Medulla oblongata (tissue), 1 donor: ENCODE measurements at regions not wholly inside any gene's neighbourhood (a gene's known extent, or its start where the extent isn't known, plus 50 kb on each side); places are given as distances from the start of the nearest gene placed in this dataset.
"Not testable (repeated sequence)": the region's sequence is repeated elsewhere in the genome, so short reads cannot be mapped to it uniquely, and the experiment has no call there.

Experiments used
- DNase-seq: peaks from one replicate; pipeline ENCODE4 v3.0.0-alpha.2; 2015; ENCODE audit errors: extremely low spot score

DNA sequence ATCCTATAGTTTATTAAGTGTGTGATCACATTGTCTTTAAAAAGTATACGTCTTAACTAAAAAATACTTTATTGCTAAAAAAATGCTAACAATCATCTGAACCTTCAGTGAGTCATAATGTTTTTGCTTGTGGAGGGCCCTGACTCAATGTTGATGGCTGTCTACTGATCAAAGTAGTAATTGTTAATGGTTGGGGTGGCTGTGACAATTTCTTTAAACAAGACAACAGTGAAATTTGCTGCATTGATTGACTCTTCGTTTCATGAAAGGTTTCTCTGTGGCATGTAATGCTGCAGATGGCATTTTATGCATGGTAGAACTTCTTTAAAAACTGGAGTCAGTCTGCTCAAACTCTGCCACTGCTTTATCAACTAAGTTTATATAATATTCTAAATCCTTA lies 101.4 kb upstream of the IL15 start:
- no peak for DNase-seq

DNA sequence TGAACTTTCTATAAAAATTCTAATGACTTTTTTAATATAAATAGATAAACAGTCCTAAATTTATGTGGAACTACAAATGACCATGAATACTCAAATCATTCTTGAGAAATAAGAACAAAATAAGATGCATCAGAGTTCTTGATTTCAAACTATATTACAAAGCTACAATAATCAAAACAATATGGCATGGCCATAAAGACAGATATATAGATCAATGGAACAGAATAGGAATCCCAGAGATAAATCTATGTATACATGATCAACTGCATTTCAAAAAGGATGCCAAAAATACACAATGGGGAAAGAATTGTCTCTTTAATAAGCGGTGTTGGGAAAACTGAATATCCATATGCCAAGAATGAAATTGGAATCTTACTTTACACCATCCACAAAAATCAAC lies 98.4 kb upstream of the IL15 start:
- DNase-seq, result no peak

DNA sequence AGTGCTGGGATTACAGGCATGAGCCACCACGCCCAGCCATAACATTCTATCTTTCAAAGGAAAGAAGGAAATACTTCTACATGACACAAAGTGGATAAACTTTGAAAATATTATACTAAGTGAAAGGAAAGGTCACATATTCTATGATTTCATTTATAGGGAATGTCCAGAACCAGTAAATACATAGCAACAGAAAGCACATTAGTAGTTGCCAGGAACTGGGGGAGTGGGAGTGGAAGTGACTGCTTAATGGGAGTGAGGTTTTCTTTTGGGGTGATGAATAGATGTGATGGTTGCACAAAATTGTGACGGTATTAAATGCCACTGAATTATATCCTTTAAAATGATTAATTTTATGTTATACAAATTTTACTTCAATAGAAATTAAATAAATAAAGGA lies 95.7 kb upstream of the IL15 start:
- no peak for DNase-seq

DNA sequence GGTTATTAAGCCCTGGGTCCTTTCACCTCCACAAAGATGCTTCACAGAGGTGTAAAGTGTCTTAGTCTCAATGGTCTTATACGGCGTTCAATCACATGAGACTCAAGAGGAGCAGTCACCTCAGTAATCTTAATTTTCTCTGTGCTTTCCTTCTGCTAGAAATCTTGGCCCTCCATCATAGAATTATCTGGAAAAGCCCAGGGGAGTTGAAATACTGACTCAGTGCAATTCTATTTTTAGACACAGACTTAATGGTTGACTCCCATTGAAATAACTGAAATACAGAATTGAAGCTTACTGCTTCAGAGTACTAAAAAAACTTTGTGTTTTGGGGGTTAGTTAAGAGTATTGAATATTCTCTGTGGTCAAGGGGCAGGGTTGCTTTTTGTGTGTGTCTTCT lies 94.5 kb upstream of the IL15 start:
- no peak for DNase-seq

DNA sequence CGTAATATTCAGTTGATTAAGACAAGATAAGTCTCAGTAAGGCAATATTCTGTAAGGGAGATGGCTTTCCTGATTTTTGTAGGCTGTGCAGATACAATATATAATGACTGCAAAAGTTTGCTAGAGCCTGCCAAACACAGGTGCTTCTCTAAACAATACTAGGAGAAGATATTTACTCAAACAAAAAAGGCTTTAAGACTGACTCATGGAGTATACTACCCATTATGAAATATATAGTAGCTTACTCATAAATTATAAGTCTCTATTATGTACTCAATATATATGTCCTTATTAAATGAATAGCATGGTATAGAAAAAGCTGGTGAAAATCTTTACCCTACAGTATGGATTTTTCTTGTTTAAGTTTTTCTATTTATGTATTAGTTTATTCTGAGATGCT lies 93.2 kb upstream of the IL15 start:
- no peak for DNase-seq

DNA sequence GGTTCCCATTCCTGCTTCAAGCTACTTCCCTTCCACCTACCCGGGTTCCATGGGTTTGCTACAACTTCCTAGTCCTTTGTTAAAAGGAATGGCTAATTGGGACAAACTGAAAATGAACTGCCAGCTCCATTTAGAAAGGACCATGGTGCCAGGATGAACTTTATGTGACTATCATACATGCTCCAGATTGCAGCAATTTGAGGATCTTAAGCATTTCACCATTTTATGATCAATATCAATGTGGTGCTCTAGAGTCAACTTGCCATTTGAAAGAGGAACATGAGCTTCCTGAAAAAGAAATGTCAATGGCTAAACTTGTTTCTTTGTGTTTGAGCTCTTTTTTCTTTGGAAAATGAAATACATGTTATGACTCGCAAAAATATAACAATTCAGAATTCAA lies 92.7 kb upstream of the IL15 start:
- no peak for DNase-seq

DNA sequence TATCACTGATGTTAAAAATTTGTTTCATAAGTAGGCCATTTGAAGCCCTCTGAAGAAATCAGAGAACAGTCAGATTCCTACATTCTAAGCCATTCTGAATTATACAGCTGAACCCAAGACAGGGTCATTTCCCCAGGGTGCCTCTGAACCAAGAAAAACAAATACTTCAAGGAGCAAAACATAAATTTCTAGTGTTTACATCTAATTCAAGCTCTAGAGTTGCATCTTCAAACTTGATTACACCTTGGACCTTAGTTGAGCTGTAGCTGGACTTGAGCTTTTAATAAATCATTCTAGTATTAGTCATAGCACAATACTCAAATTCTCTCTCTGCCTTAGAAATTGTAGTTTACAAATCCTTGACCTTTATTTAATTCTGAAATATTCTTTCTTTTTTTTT lies 87.6 kb upstream of the IL15 start:
- no peak for DNase-seq

DNA sequence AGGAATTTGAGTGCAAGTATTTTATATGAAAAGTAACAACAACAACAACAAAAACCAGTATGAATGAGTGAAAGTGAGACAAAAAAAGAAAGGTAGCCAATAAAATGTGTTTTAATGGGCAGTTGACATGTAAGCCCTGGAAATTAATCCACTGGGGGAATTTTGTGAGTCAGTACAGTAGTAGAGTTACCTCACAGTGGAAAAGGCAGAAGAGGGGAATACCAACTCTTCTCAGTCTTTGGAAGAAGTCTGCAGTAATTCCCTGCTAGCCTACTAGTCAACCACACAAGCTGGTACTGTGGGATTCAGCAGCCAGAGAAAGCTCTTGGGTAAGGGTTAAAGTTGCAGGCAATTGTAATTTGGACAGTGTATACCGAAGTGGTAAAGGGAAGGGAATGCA lies 76.3 kb upstream of the IL15 start:
- no peak for DNase-seq

DNA sequence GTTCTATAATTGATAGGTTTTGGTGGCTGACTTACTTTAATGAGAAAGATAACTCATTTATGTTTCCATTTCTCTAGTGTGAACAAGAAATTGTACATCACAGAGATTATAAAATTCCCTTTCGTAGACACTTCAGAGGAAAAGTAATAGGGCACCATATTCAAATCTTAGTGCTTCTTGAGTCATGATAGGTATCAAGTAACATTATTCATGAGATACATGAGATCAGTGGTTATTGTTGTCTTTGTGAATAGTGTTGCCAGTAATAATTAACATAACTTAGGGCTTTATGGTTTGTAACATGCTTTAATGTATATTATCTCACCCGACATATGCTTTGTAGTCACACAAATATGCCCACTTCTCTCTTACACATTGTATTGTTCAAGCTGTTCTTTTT lies 73.7 kb upstream of the IL15 start:
- DNase-seq, result no peak

DNA sequence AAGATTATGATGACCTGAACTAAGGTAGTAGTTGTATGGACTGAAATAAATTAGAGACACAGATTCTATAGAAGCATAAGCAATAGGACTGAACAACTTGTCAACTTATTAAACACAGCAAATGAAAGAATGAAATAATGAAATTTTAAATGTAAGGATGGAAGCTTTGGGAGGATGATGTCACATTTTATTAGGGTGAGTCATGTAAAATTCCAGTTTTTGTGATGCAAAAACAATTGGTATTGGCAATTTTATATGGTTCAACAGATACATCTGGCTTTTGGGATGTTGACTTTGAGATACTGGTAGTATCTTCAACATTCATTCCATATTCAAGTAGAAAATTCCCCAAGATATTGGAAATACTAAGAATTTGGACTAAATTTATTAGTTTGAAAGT lies 72.7 kb upstream of the IL15 start:
- DNase-seq, result no peak

DNA sequence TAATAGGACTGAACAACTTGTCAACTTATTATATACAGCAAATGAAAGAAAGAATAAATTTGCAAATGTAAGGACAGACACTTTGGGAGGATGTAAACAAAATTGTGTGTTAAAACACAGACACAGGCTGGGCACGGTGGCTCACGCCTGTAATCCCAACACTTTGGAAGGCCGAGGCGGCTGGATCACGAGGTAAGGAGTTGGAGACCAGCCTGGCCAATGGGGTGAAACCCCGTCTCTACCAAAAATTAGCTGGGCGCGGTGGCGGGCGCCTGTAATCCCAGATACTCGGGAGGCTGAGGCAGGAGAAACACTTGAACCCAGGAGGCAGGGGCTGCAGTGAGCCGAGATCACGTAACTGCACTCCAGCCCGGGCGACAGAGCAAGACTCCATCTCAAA lies 71.4 kb upstream of the IL15 start:
- not testable (repeated sequence) for DNase-seq

DNA sequence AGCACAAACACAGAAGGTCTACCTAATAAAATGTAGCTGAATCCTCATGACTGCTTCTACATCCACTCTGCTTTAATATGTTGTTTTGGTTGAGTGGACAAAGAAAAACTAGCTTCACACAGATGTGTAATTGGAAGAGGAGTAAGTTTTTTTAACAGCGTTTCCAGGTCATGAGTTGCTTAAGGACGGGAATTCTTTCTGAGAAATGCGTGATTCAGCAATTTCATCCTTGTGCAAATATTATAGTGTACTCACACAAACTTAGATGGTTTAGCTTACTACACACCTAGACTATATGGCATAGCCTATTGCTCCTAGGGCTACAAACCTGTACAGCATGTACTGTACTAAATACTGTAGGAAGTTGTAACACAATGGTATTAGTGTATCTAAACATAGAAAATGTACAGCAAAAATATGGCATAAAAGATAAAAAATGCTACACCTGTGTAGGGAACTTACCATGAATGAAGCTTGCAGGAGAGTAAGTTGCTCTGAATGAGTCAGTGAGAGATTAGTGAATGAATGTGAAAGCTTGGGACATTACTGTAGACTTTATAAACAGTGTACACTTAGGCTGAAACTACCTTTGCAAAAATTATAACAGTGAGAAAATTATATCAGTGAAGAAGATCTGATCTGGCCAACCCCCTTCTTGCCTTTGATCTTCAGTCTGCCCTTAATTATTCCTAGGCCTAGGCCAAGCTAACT lies 70.8 kb upstream of the IL15 start:
- DNase-seq, result no peak

DNA sequence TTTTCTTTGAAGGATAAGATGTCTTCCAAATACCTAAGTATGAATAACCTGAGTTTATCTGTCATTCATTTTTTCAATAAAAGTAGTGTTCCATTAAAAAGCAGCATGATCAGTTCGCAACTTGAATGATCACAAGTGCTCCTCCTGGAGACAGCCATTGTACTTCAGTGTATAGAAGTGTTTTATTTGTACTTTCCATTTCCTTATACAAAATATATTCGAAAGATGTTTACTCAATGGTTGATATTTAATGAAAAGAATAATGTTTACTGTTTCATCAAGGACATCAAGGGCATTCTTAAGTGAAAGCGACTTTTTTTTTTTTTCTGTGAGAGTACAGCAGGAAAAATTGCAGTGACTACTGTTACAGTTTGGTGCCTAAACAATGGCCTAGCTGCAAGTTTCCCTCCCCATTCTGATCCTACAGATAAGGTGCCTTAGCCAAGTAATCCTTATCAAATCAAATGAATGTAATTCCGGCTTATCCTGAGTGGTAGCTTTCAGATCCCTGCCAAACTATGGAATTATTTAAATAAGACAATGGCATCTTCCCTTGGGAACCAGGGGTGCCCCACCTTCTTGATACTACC lies 69.0 kb upstream of the IL15 start:
- DNase-seq, result no peak

DNA sequence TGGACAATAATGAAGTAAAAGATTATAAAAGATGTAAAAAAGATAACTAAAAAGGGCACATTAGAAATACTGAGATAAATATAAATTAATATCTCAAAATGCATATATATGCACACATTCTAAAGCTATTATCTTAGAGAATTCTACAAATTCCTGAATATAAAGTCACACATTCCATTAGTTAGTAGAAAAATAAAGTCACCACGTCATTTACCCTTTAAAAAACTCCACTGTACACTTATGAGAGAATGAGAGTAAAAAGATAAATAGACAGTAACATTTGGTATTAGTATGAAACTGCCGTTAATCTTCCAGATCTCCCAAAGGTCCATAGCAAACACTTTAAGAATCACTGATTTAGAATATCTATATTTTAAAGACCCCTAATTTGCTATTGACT lies 67.2 kb upstream of the IL15 start:
- DNase-seq, result no peak

DNA sequence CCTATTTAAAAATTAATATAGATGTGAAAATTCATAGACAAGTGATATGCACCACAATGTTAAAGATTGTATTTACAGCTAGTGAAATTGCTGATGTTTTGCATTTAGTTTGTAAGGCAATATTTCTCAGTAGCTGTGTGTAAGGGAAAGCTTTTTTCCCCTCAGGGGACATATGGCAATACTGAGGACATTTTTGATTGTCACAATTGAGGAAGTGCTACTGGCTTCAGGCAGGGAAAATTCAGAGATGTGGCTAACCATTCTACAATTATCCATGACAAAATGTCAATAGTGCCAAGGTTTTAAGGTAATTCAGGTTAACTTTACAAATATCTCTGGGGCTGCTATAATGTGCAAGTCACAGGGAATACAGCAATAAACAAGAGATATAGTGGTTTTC lies 66.1 kb upstream of the IL15 start:
- no peak for DNase-seq

DNA sequence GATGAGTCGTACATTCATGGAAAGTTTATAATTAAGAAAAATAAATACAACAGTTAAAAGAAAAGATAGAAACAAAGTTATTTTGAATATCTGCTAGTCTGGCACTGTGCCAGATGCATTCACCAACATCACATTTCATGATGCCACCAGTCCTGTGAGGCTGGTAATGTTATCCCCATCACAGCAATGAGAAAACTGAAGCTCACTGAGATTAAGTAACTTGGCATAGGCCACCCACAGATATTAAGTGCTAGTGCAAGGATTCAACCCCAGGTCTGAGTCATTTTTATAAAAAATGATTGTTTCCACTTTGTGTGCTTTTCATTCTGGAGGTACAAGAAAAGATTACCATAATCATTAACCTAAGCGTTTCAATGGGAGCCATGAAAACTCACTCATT lies 65.0 kb upstream of the IL15 start:
- no peak for DNase-seq

DNA sequence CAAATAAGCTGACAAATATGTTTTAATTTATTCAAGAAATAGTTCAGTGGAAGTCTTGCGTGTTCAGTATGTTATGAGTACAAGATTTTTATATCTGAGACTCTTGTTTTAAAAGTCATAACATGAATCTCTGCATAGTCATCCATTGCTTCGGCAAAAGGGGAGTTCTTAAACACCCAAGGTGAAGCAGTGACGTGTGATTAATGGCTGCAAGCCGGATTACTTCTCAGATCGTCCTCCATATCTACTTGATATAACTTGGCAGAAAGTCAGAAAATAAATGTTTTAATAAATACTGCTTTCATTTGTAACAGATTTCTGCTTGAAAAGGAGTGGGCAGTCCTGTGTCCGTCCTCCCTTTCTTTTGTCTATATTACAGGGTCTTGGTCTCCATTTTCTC lies 64.6 kb upstream of the IL15 start:
- no peak for DNase-seq

DNA sequence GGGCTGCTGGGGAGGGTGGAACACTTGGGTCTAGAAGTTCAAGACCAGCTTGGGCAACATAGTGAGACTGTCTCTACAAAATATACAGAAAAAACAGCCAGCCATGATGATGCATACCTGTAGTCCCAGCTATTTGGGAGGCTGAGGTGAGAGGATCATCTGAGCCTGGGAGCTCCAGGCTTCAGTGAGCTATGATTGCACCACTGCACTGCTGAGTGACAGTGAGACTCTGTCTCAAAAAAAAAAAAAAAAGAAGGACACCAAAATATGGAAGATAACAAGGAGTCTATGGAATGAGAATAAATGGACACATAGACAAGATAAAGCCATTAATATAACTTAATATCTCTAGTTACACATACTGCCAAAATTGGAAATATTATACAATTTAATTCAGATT lies 62.7 kb upstream of the IL15 start:
- DNase-seq, result no peak

DNA sequence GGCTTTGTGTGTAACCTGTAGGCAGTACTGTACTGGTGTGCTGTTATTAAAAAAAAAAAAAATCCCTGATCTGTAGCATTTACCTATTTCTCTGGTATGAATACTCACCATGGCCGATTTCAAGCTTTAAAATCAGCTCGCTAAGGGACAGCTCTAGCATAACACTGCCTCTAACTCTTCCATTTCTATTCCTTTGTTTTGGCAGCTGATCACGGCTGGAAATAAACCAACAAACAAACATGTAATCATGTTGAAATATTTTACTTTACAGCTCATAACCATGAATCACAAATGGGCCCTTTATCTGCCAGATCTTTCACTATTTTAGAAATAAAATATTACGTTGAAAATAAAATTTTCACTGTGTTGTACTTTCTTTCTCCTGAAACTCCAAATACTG lies 60.5 kb upstream of the IL15 start:
- no peak for DNase-seq

DNA sequence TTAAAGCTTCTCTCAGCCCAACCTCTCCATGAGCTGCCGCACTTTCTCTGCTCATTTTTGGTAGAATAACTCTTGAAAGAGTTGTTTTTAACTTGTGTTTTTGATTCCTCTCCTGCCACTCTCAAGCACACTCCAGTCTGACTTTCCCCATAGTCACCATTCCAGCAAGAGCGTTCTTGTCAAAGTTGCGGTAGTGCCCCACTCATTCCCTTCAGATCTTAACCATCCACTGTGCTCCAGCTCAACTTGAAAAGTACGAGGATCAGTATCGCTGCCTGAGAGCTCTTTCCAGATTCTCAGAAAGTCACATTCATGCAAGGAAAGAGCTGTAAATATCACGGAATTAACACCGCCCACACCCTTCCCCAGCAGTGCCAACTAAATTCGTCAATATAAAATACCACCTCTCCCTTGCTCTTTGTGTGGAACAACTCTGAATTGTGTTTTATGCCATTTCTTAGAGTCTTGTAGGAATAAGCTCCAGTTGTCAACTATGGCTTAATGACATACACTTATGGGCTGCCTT lies 59.7 kb upstream of the IL15 start:
- no peak for DNase-seq

DNA sequence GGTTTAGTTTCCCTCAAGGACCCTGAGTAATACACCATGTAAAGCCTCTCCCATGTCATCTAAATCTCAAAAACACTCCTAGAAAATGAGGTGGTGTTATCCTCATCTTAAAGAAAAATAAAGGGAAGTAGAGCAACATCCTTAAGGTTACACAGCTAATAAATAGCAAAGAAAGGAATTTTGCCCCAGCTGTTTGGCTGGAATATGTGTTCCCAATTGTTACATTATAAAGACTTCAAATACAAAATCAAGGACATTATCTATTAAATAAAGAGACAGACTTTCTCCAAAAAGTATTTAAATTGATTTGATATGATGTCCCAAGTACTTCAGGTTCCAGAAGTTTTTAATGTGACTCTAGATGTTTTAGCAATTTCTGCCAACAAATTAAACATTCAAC lies 57.9 kb upstream of the IL15 start:
- DNase-seq, result no peak

DNA sequence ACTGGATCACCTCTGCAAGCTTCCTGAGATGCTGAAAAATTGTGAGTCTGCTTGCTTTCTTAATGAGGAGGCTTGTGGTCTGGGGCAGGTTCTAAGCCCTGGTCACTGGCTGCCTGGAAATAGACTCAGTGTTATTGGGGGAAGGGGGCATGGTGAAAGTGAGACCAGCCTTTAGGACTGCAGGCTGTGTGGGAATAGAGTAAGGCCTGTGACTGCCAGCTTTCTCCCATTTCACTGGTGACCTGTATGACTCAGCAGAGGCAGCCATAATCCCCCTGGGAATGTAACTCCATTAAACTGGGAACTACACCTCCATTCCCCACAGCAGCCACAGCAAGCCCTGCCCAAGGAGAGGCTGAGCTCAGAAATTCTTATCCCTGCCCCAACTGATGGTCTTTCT lies 55.9 kb upstream of the IL15 start:
- no peak for DNase-seq
